ENCODE measurements at regions not wholly inside any gene's neighbourhood (a gene's known extent, or its start where the extent isn't known, plus 50 kb on each side); places are given as distances from the start of the nearest gene placed in this dataset.

GRCh38 chr17:45722161-45722560 is 62.0 kb upstream of the CRHR1 start:
- no peaks in the 10 kb centered on the region for H3K27me3 ChIP-seq
- no peaks in the 10 kb centered on the region for H3K9me3 ChIP-seq
- H3K4me3 ChIP-seq (replicated peaks in 1 of 3), result no peak overlapping the region
- TF ChIP-seq POLR2A (IDR thresholded peaks at IDR 0.05) (no peak), CTCF (IDR thresholded peaks at IDR 0.05) (peak in 4 of 6 experiments; percentile 31 to 59 (median 52))
- no peak overlapping the region for H3K27ac ChIP-seq
- H3K36me3 ChIP-seq, result no peaks in the 10 kb centered on the region
- no peaks in the 10 kb centered on the region for H3K4me1 ChIP-seq
- 17 to 25% methylated on average over 7 of the region's 7 CpGs for WGBS, 2 donors
- intact Hi-C loops (cut with DNase I), result loop anchor here (5.0 kb wide), 1 partner anchor 110 kb away; no protein-coding TSS in a partner anchor
- DNase-seq, result peak; percentile 35 to 62

DNA sequence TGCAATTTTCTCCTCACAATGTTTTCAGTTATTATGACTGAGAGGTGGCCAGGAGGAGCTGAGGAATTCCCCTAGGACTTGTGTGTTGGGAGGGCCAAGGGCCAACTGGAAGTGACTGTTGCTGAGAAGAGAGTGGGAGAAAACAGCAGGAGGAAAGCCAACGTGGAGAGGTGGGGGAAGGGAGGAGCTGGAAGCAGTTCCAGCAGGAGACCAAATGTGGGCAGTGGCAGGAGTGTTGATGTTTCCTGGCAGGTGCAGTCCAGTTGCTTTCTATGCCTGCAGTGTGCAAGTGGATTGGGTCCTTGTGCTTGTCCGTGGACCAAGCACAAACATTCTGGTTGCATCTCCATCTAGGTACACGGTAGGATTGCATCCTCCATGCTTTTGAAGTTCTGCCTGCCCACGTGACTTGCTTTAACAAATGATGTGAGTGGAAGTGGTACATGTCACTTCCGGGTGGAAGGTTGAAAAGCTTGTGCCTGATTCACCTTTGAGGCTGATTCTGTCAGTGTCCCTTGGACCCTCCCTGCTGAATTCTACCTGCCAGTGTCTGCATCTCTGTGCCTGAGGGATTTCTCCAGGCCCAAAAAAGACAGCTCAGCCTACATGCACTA is 54.7 kb upstream of the CRHR1 start:
- DNase-seq, result peak; percentile 47 to 55
- no peaks in the 10 kb centered on the region for H3K9me3 ChIP-seq
- TF ChIP-seq CTCF (IDR thresholded peaks at IDR 0.05) (no peak), POLR2A (IDR thresholded peaks at IDR 0.05) (no peak)
- no peaks in the 10 kb centered on the region for H3K36me3 ChIP-seq
- H3K27me3 ChIP-seq, result no peaks in the 10 kb centered on the region
- intact Hi-C loops (cut with DNase I), result no loop called here
- WGBS, 2 donors, result 52 to 57% methylated on average over 5 of the region's 5 CpGs
- no peaks in the 10 kb centered on the region for H3K4me1 ChIP-seq
- H3K27ac ChIP-seq, result no peak overlapping the region
- H3K4me3 ChIP-seq (replicated peaks in 1 of 3), result no peak overlapping the region

- 89 to 97% methylated on average over 2 of the region's 2 CpGs for WGBS, 2 donors
Measured at GRCh38 chr17:45730192-45730591, 53.9 kb upstream of the CRHR1 start.

DNA sequence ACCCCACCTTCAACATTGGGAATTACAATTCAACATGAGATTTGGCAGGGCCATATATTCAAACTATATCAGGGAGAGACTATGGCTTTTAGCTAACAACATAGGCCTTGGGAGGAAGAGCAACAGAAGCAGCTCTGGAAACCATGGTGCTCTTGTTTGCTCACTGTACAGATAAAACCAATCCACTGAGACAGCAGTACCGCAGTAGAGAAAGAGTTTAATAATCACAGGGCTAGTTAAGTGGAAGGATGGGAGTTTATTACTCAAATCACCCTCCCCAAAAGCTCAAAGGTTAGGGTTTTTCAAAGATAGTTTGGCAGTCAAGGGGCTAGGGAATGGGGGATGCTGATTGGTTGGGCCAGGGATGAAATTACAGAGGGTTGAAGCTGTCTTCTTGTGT is 52.7 kb upstream of the CRHR1 start:
- intact Hi-C loops (cut with DNase I), result no loop called here
- H3K27me3 ChIP-seq, result no peaks in the 10 kb centered on the region
- WGBS, 2 donors, result 44 to 92% methylated on average over 1 of the region's 1 CpG

More at GRCh38 chr17:45730192-45730591, 53.9 kb upstream of the CRHR1 start:
- H3K9me3 ChIP-seq, result no peaks in the 10 kb centered on the region
- intact Hi-C loops (cut with DNase I), result no loop called here
- no peak for DNase-seq
- no peak overlapping the region for H3K27ac ChIP-seq
- H3K4me1 ChIP-seq, result no peaks in the 10 kb centered on the region
- TF ChIP-seq POLR2A (IDR thresholded peaks at IDR 0.05), result no peak
- no peak for TF ChIP-seq CTCF (IDR thresholded peaks at IDR 0.05)
- H3K27me3 ChIP-seq, result no peaks in the 10 kb centered on the region
- H3K36me3 ChIP-seq, result no peaks in the 10 kb centered on the region
- no peak overlapping the region for H3K4me3 ChIP-seq (replicated peaks in 1 of 3)

More for the DNA sequence above, 52.7 kb upstream of the CRHR1 start:
- TF ChIP-seq CTCF (IDR thresholded peaks at IDR 0.05) (no peak), POLR2A (IDR thresholded peaks at IDR 0.05) (no peak)
- DNase-seq, result no peak
- Histone ChIP-seq H3K4me1 (no peaks in the 10 kb centered on the region), H3K27ac (no peak overlapping the region), H3K4me3 (replicated peaks in 1 of 3) (no peak overlapping the region), H3K9me3 (no peaks in the 10 kb centered on the region), H3K36me3 (no peaks in the 10 kb centered on the region)

Measured in thyroid gland (tissue), 4 donors.